ENCODE measurements at regions not wholly inside any gene's neighbourhood (a gene's known extent, or its start where the extent isn't known, plus 50 kb on each side); places are given as distances from the start of the nearest gene placed in this dataset.
"Not testable (repeated sequence)": the region's sequence is repeated elsewhere in the genome, so short reads cannot be mapped to it uniquely, and the experiment has no call there.

- H3K9me3 ChIP-seq (ENCODE audit: severe bottlenecking); H3K27ac ChIP-seq; H3K36me3 ChIP-seq; H3K4me3 ChIP-seq (ENCODE audit: low read depth, low read length); H3K27me3 ChIP-seq (ENCODE audit: insufficient read depth, low read depth, severe bottlenecking); DNase-seq: not testable (repeated sequence)
Observed at GRCh38 chr2:95764966-95765365, 173.2 kb downstream of the TRIM43 start.

GRCh38 chr2:95765925-95766910 is 174.4 kb downstream of the TRIM43 start:
- not testable (repeated sequence) for H3K4me3 ChIP-seq (ENCODE audit: low read depth, low read length); H3K9me3 ChIP-seq (ENCODE audit: severe bottlenecking); H3K27ac ChIP-seq; H3K36me3 ChIP-seq; DNase-seq; H3K27me3 ChIP-seq (ENCODE audit: insufficient read depth, low read depth, severe bottlenecking)

- H3K9me3 ChIP-seq (ENCODE audit: severe bottlenecking); H3K27me3 ChIP-seq (ENCODE audit: insufficient read depth, low read depth, severe bottlenecking); H3K36me3 ChIP-seq; H3K27ac ChIP-seq; DNase-seq; H3K4me3 ChIP-seq (ENCODE audit: low read depth, low read length): not testable (repeated sequence)
Observed at GRCh38 chr2:95767531-95767930, 175.7 kb downstream of the TRIM43 start.

- H3K4me3 ChIP-seq (ENCODE audit: low read depth, low read length); H3K27me3 ChIP-seq (ENCODE audit: insufficient read depth, low read depth, severe bottlenecking); H3K36me3 ChIP-seq; H3K27ac ChIP-seq; DNase-seq; H3K9me3 ChIP-seq (ENCODE audit: severe bottlenecking): not testable (repeated sequence)
Observed at GRCh38 chr2:95767950-95768349, 176.1 kb downstream of the TRIM43 start.

GRCh38 chr2:95769256-95769655 is 177.5 kb downstream of the TRIM43 start:
- not testable (repeated sequence) for H3K4me3 ChIP-seq (ENCODE audit: low read depth, low read length); H3K27ac ChIP-seq; DNase-seq; H3K9me3 ChIP-seq (ENCODE audit: severe bottlenecking); H3K27me3 ChIP-seq (ENCODE audit: insufficient read depth, low read depth, severe bottlenecking); H3K36me3 ChIP-seq

GRCh38 chr2:95770726-95771125 is 178.9 kb downstream of the TRIM43 start:
- not testable (repeated sequence) for H3K9me3 ChIP-seq (ENCODE audit: severe bottlenecking); H3K4me3 ChIP-seq (ENCODE audit: low read depth, low read length); DNase-seq; H3K36me3 ChIP-seq; H3K27me3 ChIP-seq (ENCODE audit: insufficient read depth, low read depth, severe bottlenecking); H3K27ac ChIP-seq

- not testable (repeated sequence) for H3K4me3 ChIP-seq (ENCODE audit: low read depth, low read length); H3K27ac ChIP-seq; DNase-seq; H3K9me3 ChIP-seq (ENCODE audit: severe bottlenecking); H3K36me3 ChIP-seq; H3K27me3 ChIP-seq (ENCODE audit: insufficient read depth, low read depth, severe bottlenecking)
Observed at GRCh38 chr2:95774322-95775192, 182.8 kb downstream of the TRIM43 start.

- H3K27ac ChIP-seq; H3K9me3 ChIP-seq (ENCODE audit: severe bottlenecking); DNase-seq: not testable (repeated sequence)
Observed at GRCh38 chr2:95775193-95775531, 183.4 kb downstream of the TRIM43 start.

More at GRCh38 chr2:95775193-95775531, 183.4 kb downstream of the TRIM43 start:
- not testable (repeated sequence) for H3K4me3 ChIP-seq (ENCODE audit: low read depth, low read length); H3K36me3 ChIP-seq; H3K27me3 ChIP-seq (ENCODE audit: insufficient read depth, low read depth, severe bottlenecking)
